SK-N-MC (cell line): ENCODE measurements at regions not wholly inside any gene's neighbourhood (a gene's known extent, or its start where the extent isn't known, plus 50 kb on each side); places are given as distances from the start of the nearest gene placed in this dataset.

Experiments used
- DNase-seq: peaks from one replicate; pipeline ENCODE4 v3.0.0-alpha.2; 2011; ENCODE audit warnings: low read depth, low spot score
- H3K27ac ChIP-seq: fragments of 200-600 bp; sonication (generic); 2 replicates; pipeline ENCODE4 v1.5.1; 2016; ENCODE audit warnings: mixed run types
- H3K36me3 ChIP-seq: fragments of 200-600 bp; sonication (generic); 2 replicates; pipeline ENCODE4 v1.6.1; 2017; ENCODE audit warnings: antibody characterized with exemption, low read length, mixed read lengths; ENCODE audit not compliant: insufficient read depth
- H3K4me3 ChIP-seq: fragments of 200-600 bp; sonication (generic); 2 replicates; pipeline ENCODE4 v1.5.1; 2016
- H3K9ac ChIP-seq: fragments of 200-600 bp; sonication (generic); 2 replicates; pipeline ENCODE4 v1.8.0; 2017; ENCODE audit warnings: mixed run types, mixed read lengths; ENCODE audit not compliant: insufficient read length
- H3K9me3 ChIP-seq: fragments of 200-600 bp; sonication (generic); 2 replicates; pipeline ENCODE4 v1.6.1; 2017; ENCODE audit warnings: low read depth, mild to moderate bottlenecking, antibody characterized with exemption, low read length, moderate library complexity, mixed read lengths
- EZH2 ChIP-seq: fragments of 200-600 bp; sonication (generic); IDR thresholded peaks from one replicate; pipeline ENCODE4 v1.6.1; 2017; ENCODE audit warnings: antibody characterized with exemption
- FOXP2 ChIP-seq: optimal IDR thresholded peaks from 2 replicates; pipeline ENCODE3; 2011; ENCODE audit warnings: mild to moderate bottlenecking, moderate library complexity; ENCODE audit not compliant: insufficient read depth; ENCODE audit errors: extremely low read length, control extremely low read depth
- POLR2AphosphoS5 ChIP-seq: IDR thresholded peaks from 2 replicates; pipeline ENCODE4 v1.6.1; 2012; ENCODE audit warnings: mild to moderate bottlenecking, low read depth, low read length, borderline replicate concordance

GRCh38 chr4:33162122-33162521, 2442.0 kb downstream of the PCDH7 start:
- no peaks in the 10 kb centered on the region for H3K9me3 ChIP-seq
- no peak overlapping the region for H3K27ac ChIP-seq
- H3K4me3 ChIP-seq: no peak overlapping the region
- H3K36me3 ChIP-seq: no peaks in the 10 kb centered on the region
- H3K9ac ChIP-seq: no peak overlapping the region
- DNase-seq: no peak
- TF ChIP-seq FOXP2 (no peak), EZH2 (no peak), POLR2AphosphoS5 (no peak)

DNA sequence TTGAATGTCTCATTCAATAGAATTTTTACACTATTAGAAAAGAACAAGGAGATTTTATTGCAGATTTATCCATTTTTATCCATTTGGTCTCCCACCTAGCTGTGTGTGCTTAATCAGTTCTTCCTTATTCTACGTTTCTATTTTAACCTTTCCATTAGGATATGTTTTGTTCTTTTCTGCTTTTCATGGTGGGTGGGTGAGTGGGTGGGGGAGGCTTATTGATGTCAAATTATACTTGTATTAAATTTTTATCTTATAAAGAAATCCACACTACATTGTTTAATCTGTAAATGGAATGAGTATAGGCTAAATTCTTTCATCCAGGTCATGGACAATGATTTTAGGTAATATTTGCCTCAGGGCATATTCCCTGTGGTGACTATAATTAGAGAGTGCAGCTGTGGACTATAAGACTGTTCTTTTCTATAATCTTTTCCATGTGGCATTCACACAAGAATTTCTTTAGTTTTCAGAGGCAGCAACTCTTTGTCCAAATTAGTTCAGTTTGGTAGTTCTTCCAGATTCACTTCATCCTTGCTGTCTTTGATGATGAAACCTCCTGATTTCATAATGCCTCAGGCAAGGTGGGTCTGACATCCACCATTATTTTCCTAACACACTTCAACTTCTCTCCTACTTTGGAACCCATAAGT, 2451.8 kb downstream of the PCDH7 start:
- no peak for DNase-seq
- no peak overlapping the region for H3K27ac ChIP-seq
- no peak for TF ChIP-seq POLR2AphosphoS5
- no peak for TF ChIP-seq EZH2
- TF ChIP-seq FOXP2: no peak
- H3K9me3 ChIP-seq: no peaks in the 10 kb centered on the region
- no peak overlapping the region for H3K9ac ChIP-seq
- H3K36me3 ChIP-seq: no peaks in the 10 kb centered on the region
- H3K4me3 ChIP-seq: no peak overlapping the region

DNA sequence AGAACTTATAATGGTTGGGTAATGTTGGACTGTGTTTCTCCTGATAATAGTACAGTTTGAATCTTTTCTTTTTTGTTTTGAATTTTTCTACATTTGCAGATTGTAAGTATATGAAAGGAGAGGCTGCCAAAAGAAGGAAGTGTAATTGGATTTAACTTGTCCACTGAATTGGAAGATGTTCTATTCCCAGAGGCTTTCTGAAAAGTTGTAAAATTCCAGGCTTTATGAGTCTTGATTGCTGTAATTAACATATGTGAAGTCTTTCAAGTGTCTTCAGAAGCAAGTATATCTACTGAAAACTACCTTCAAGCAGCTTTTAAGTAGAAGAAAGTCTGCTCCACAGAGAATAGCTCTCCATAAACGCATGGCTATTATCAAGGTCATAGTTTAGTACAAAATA, 2456.4 kb downstream of the PCDH7 start:
- no peak overlapping the region for H3K4me3 ChIP-seq
- no peak overlapping the region for H3K9ac ChIP-seq
- TF ChIP-seq EZH2 (no peak), FOXP2 (no peak), POLR2AphosphoS5 (no peak)

DNA sequence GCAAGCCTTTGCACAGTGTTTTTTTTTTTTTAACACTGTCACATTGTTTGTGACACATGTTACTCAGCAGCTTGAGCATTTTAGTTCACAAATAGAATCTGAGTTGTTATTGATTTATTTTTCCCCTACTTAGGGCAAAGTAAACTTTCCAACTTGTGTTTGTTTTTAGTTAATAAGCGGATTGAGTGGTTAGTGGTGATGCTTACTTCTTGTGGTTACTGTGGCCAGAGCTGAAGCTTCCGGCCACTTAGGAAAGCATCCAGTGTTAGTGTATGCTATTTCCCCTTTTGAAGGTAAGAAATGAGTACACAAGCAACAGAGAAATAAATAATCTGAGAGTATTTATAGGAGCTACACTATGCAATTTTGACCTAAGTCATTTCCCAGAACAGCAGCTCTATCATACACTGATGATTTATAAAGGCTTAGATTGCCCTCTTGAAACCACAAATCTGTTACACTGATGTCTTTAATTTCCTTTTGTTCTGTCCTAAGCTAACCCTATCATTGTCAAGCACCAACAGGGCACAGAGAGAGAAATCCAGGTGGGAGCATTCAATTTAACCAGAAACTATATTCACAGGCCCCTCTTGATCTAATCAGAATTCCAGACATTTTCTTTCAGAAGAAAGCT, 2464.6 kb downstream of the PCDH7 start:
- no peak for DNase-seq
- H3K27ac ChIP-seq: no peak overlapping the region

More for the DNA sequence above, 2456.4 kb downstream of the PCDH7 start:
- Histone ChIP-seq H3K27ac (no peak overlapping the region), H3K36me3 (no peaks in the 10 kb centered on the region), H3K9me3 (no peaks in the 10 kb centered on the region)
- no peak for DNase-seq

GRCh38 chr4:33187035-33187434, 2466.9 kb downstream of the PCDH7 start:
- Histone ChIP-seq H3K4me3 (no peak overlapping the region), H3K27ac (no peak overlapping the region), H3K36me3 (no peaks in the 10 kb centered on the region), H3K9me3 (no peaks in the 10 kb centered on the region), H3K9ac (no peak overlapping the region)
- no peak for DNase-seq
- TF ChIP-seq POLR2AphosphoS5: no peak
- no peak for TF ChIP-seq FOXP2
- no peak for TF ChIP-seq EZH2

More for the DNA sequence above, 2464.6 kb downstream of the PCDH7 start:
- no peaks in the 10 kb centered on the region for H3K9me3 ChIP-seq
- TF ChIP-seq FOXP2 (no peak), EZH2 (no peak), POLR2AphosphoS5 (no peak)
- H3K9ac ChIP-seq: no peak overlapping the region
- no peaks in the 10 kb centered on the region for H3K36me3 ChIP-seq
- H3K4me3 ChIP-seq: no peak overlapping the region

- no peaks in the 10 kb centered on the region for H3K36me3 ChIP-seq
- H3K9me3 ChIP-seq: no peaks in the 10 kb centered on the region
- no peak for DNase-seq
- no peak overlapping the region for H3K4me3 ChIP-seq
- TF ChIP-seq EZH2: no peak
- no peak for TF ChIP-seq FOXP2
- no peak for TF ChIP-seq POLR2AphosphoS5
- H3K9ac ChIP-seq: no peak overlapping the region
- no peak overlapping the region for H3K27ac ChIP-seq
These were observed 2468.6 kb downstream of the PCDH7 start for GRCh38 chr4:33188733-33189132.

GRCh38 chr4:33189169-33189568, 2469.0 kb downstream of the PCDH7 start:
- no peaks in the 10 kb centered on the region for H3K9me3 ChIP-seq
- DNase-seq: no peak
- no peak overlapping the region for H3K4me3 ChIP-seq
- H3K36me3 ChIP-seq: no peaks in the 10 kb centered on the region
- H3K9ac ChIP-seq: no peak overlapping the region
- no peak for TF ChIP-seq EZH2
- no peak for TF ChIP-seq POLR2AphosphoS5
- no peak for TF ChIP-seq FOXP2
- H3K27ac ChIP-seq: no peak overlapping the region

DNA sequence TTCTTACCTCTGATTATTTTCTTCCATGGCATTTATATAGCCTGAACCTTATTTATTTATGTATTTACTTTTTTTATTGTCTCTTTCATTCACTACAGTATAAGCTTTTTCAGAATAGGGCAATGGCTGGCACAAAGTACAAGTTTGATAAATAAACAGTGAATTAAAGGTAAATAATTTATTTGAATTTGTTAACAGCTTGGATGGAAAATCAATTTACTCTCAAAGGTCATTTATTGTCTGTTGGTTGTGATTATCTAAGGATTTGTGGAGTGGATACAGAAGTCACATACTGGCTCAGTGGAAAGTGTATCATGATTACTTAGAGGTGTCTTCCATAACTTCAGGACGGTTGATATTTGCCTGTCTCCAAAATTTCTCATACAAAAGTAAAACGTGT, 2472.9 kb downstream of the PCDH7 start:
- TF ChIP-seq FOXP2 (no peak), EZH2 (no peak), POLR2AphosphoS5 (no peak)
- no peak overlapping the region for H3K27ac ChIP-seq
- no peak overlapping the region for H3K4me3 ChIP-seq
- no peaks in the 10 kb centered on the region for H3K36me3 ChIP-seq
- H3K9me3 ChIP-seq: no peaks in the 10 kb centered on the region
- DNase-seq: no peak
- H3K9ac ChIP-seq: no peak overlapping the region

GRCh38 chr4:33200377-33200776, 2480.2 kb downstream of the PCDH7 start:
- H3K9me3 ChIP-seq: no peaks in the 10 kb centered on the region
- TF ChIP-seq FOXP2 (no peak), POLR2AphosphoS5 (no peak), EZH2 (no peak)
- H3K4me3 ChIP-seq: no peak overlapping the region
- DNase-seq: no peak
- H3K36me3 ChIP-seq: no peaks in the 10 kb centered on the region
- no peak overlapping the region for H3K9ac ChIP-seq
- no peak overlapping the region for H3K27ac ChIP-seq
